ENCODE measurements at regions not wholly inside any gene's neighbourhood (a gene's known extent, or its start where the extent isn't known, plus 50 kb on each side); places are given as distances from the start of the nearest gene placed in this dataset.

- no peak for TF ChIP-seq ZBTB7A (CRISPR knock-in tag; IDR thresholded peaks at IDR 0.05)
- TF ChIP-seq NR2F6 (IDR thresholded peaks at IDR 0.05), result peak; percentile 76
- peak; percentile 50; the same call in 1 of the 2 replicates for TF ChIP-seq NR2F6 (CRISPR knock-in tag; IDR thresholded peaks at IDR 0.05)
- no peak for TF ChIP-seq PCBP1 (IDR thresholded peaks at IDR 0.05; ENCODE audit: borderline replicate concordance, low read depth, low read length)
- TF ChIP-seq EZH2 (conservative IDR thresholded peaks at IDR 0.05; ENCODE audit: low read depth, low read length), result no peak
- TF ChIP-seq TIGD3 (CRISPR knock-in tag; IDR thresholded peaks at IDR 0.05; ENCODE audit: borderline replicate concordance), result no peak
- TF ChIP-seq EP300 (IDR thresholded peaks at IDR 0.05; ENCODE audit: low read depth in 2 of 2, low read length in 2 of 2), result peak in 1 of 2 experiments; percentile 36; a peak in 1 of 4 replicates
- TF ChIP-seq EP300 (CRISPR knock-in tag; IDR thresholded peaks at IDR 0.05; ENCODE audit: borderline replicate concordance), result no peak
- no peak for TF ChIP-seq ZBTB8A (CRISPR knock-in tag; IDR thresholded peaks at IDR 0.05; ENCODE audit: borderline replicate concordance, low read depth)
- TF ChIP-seq, protein P1, sequence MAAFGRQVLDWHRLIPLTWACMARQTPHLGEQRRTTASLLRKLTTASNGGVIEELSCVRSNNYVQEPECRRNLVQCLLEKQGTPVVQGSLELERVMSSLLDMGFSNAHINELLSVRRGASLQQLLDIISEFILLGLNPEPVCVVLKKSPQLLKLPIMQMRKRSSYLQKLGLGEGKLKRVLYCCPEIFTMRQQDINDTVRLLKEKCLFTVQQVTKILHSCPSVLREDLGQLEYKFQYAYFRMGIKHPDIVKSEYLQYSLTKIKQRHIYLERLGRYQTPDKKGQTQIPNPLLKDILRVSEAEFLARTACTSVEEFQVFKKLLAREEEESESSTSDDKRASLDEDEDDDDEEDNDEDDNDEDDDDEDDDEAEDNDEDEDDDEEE (CRISPR knock-in tag; IDR thresholded peaks at IDR 0.05), result no peak
- peak; percentile 81 to 94 for TF ChIP-seq NR2F1 (CRISPR knock-in tag; IDR thresholded peaks at IDR 0.05)
- TF ChIP-seq DMAP1 (CRISPR knock-in tag; IDR thresholded peaks at IDR 0.05), result no peak
- TF ChIP-seq ZNF180 (CRISPR knock-in tag; IDR thresholded peaks at IDR 0.05; ENCODE audit: borderline replicate concordance, low read depth), result no peak
- no peak for TF ChIP-seq MBNL3 (CRISPR knock-in tag; conservative IDR thresholded peaks at IDR 0.05)
- no peak for TF ChIP-seq ZNF207 (IDR thresholded peaks at IDR 0.05; ENCODE audit: borderline replicate concordance)
- no peak for TF ChIP-seq ZNF224 (CRISPR knock-in tag; IDR thresholded peaks at IDR 0.05)
- no peak for TF ChIP-seq BCL6 (CRISPR knock-in tag; IDR thresholded peaks at IDR 0.05)
- no peak for TF ChIP-seq ZNF7 (CRISPR knock-in tag; IDR thresholded peaks at IDR 0.05)
- TF ChIP-seq FOXP1 (IDR thresholded peaks at IDR 0.05), result no peak
- no peak for TF ChIP-seq FOXP1 (CRISPR knock-in tag; IDR thresholded peaks at IDR 0.05)
- no peak for TF ChIP-seq ZFX (CRISPR knock-in tag; IDR thresholded peaks at IDR 0.05; ENCODE audit: low read depth)
- TF ChIP-seq, protein P2, sequence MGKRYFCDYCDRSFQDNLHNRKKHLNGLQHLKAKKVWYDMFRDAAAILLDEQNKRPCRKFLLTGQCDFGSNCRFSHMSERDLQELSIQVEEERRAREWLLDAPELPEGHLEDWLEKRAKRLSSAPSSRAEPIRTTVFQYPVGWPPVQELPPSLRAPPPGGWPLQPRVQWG (CRISPR knock-in tag; IDR thresholded peaks at IDR 0.05; ENCODE audit: borderline replicate concordance, low read depth), result no peak
- TF ChIP-seq, protein P3, sequence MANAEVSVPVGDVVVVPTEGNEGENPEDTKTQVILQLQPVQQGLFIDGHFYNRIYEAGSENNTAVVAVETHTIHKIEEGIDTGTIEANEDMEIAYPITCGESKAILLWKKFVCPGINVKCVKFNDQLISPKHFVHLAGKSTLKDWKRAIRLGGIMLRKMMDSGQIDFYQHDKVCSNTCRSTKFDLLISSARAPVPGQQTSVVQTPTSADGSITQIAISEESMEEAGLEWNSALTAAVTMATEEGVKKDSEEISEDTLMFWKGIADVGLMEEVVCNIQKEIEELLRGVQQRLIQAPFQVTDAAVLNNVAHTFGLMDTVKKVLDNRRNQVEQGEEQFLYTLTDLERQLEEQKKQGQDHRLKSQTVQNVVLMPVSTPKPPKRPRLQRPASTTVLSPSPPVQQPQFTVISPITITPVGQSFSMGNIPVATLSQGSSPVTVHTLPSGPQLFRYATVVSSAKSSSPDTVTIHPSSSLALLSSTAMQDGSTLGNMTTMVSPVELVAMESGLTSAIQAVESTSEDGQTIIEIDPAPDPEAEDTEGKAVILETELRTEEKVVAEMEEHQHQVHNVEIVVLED (CRISPR knock-in tag; IDR thresholded peaks at IDR 0.05; ENCODE audit: borderline replicate concordance), result no peak
- TF ChIP-seq ZNF264 (CRISPR knock-in tag; IDR thresholded peaks at IDR 0.05), result no peak
- no peak for TF ChIP-seq PAX8 (CRISPR knock-in tag; IDR thresholded peaks at IDR 0.05; ENCODE audit: borderline replicate concordance)
- no peak for TF ChIP-seq HMG20A (CRISPR knock-in tag; IDR thresholded peaks at IDR 0.05; ENCODE audit: borderline replicate concordance)
- TF ChIP-seq NCOA5 (CRISPR knock-in tag; IDR thresholded peaks at IDR 0.05), result no peak
- no peak for TF ChIP-seq ZNF644 (CRISPR knock-in tag; IDR thresholded peaks at IDR 0.05; ENCODE audit: low read depth)
- TF ChIP-seq NONO (IDR thresholded peaks at IDR 0.05), result no peak
- no peak for TF ChIP-seq NONO (CRISPR knock-in tag; conservative IDR thresholded peaks at IDR 0.05)
These were observed 132.9 kb downstream of the SOCS6 start (continued) for GRCh38 chr18:70421471-70422390.

Data from HepG2 (cell line).